GM12878 (cell line): ENCODE measurements at regions not wholly inside any gene's neighbourhood (a gene's known extent, or its start where the extent isn't known, plus 50 kb on each side); places are given as distances from the start of the nearest gene placed in this dataset.

Source experiments
- CBFB ChIP-seq: IDR thresholded peaks from 2 replicates; pipeline ENCODE4 v1.6.1; 2016; ENCODE audit warnings: antibody characterized with exemption, low read depth
- CEBPB ChIP-seq, 2 experiments: fragments of 150-350 bp in 1 of 2; IDR thresholded peaks; 2 replicates each; pipeline ENCODE4 v1.6.1; 2012 to 2014; ENCODE audit warnings: low read depth in 2 of 2, low read length in 2 of 2, borderline replicate concordance in 1 of 2, inconsistent platforms in 1 of 2
- EGR1 ChIP-seq, 2 experiments: IDR thresholded peaks; 1 replicate in 1 of 2; 2 replicates in 1 of 2; pipeline ENCODE4 v1.6.1; 2011 to 2012; ENCODE audit warnings: low read depth in 2 of 2, low read length in 2 of 2, borderline replicate concordance in 1 of 2, mild to moderate bottlenecking in 1 of 2, moderate library complexity in 1 of 2
- FOS ChIP-seq: IDR thresholded peaks from 3 replicates; pipeline ENCODE4 v1.6.1; 2011; ENCODE audit warnings: borderline replicate concordance; ENCODE audit not compliant: insufficient read length; ENCODE audit errors: extremely low read depth
- NFIC ChIP-seq: IDR thresholded peaks from 2 replicates; pipeline ENCODE4 v1.6.1; 2012; ENCODE audit warnings: low read depth, mild to moderate bottlenecking, inconsistent platforms, low read length, moderate library complexity
- PML ChIP-seq: IDR thresholded peaks from 2 replicates; pipeline ENCODE4 v1.6.1; 2012; ENCODE audit warnings: low read length, inconsistent platforms
- POLR2A ChIP-seq: IDR thresholded peaks from 2 replicates; pipeline ENCODE4 v1.6.1; 2011; ENCODE audit warnings: low read depth, mild to moderate bottlenecking, low read length
- RFX5 ChIP-seq: IDR thresholded peaks from 2 replicates; pipeline ENCODE4 v1.6.1; 2011; ENCODE audit warnings: low read depth, low read length, improper control_type of control experiment
- TF ChIP-seq, protein P1 (sequence below), 3 experiments: IDR thresholded peaks in 2 of 3; conservative IDR thresholded peaks in 1 of 3; 2 replicates each; pipeline ENCODE4 v1.5.1; 2011; ENCODE audit warnings: low read depth in 3 of 3, low read length in 3 of 3, mild to moderate bottlenecking in 3 of 3, control low read depth in 2 of 3, moderate library complexity in 2 of 3, inconsistent platforms in 1 of 3, mixed read lengths in 1 of 3; ENCODE audit not compliant: control insufficient read depth in 2 of 3, insufficient read depth in 1 of 3; ENCODE audit errors: extremely low read depth in 1 of 3
- TF ChIP-seq, protein P2 (sequence below): IDR thresholded peaks from 2 replicates; pipeline ENCODE4 v1.6.1; 2012; ENCODE audit warnings: low read depth, low read length, improper control_type of control experiment
- TF ChIP-seq, protein P3 (sequence below): IDR thresholded peaks from 2 replicates; pipeline ENCODE4 v1.6.1; 2012; ENCODE audit warnings: low read depth, low read length, improper control_type of control experiment
- TF ChIP-seq, protein P4 (sequence below): IDR thresholded peaks from 2 replicates; pipeline ENCODE4 v1.6.1; 2011; ENCODE audit warnings: mild to moderate bottlenecking, low read depth, low read length, moderate library complexity; ENCODE audit not compliant: insufficient replicate concordance
- TF ChIP-seq, protein P5 (sequence below): IDR thresholded peaks from 2 replicates; pipeline ENCODE4 v1.6.1; 2012; ENCODE audit warnings: improper control_type of control experiment, low read depth, low read length; ENCODE audit not compliant: insufficient replicate concordance

- TF ChIP-seq, protein P1, sequence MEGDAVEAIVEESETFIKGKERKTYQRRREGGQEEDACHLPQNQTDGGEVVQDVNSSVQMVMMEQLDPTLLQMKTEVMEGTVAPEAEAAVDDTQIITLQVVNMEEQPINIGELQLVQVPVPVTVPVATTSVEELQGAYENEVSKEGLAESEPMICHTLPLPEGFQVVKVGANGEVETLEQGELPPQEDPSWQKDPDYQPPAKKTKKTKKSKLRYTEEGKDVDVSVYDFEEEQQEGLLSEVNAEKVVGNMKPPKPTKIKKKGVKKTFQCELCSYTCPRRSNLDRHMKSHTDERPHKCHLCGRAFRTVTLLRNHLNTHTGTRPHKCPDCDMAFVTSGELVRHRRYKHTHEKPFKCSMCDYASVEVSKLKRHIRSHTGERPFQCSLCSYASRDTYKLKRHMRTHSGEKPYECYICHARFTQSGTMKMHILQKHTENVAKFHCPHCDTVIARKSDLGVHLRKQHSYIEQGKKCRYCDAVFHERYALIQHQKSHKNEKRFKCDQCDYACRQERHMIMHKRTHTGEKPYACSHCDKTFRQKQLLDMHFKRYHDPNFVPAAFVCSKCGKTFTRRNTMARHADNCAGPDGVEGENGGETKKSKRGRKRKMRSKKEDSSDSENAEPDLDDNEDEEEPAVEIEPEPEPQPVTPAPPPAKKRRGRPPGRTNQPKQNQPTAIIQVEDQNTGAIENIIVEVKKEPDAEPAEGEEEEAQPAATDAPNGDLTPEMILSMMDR (IDR thresholded peaks at IDR 0.05 in 2 of 3, conservative IDR thresholded peaks at IDR 0.05 in 1 of 3; ENCODE audit: control insufficient read depth in 2 of 3, extremely low read depth in 1 of 3, insufficient read depth in 1 of 3, low read depth in 3 of 3, low read length in 3 of 3): no peak
- no peak for TF ChIP-seq FOS
- TF ChIP-seq, protein P2, sequence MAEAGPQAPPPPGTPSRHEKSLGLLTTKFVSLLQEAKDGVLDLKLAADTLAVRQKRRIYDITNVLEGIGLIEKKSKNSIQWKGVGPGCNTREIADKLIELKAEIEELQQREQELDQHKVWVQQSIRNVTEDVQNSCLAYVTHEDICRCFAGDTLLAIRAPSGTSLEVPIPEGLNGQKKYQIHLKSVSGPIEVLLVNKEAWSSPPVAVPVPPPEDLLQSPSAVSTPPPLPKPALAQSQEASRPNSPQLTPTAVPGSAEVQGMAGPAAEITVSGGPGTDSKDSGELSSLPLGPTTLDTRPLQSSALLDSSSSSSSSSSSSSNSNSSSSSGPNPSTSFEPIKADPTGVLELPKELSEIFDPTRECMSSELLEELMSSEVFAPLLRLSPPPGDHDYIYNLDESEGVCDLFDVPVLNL: no peak
- TF ChIP-seq CEBPB (IDR thresholded peaks at IDR 0.05; ENCODE audit: borderline replicate concordance in 1 of 2, low read depth in 2 of 2, low read length in 2 of 2): no peak
- TF ChIP-seq, protein P3, sequence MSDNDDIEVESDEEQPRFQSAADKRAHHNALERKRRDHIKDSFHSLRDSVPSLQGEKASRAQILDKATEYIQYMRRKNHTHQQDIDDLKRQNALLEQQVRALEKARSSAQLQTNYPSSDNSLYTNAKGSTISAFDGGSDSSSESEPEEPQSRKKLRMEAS: no peak
- TF ChIP-seq, protein P4, sequence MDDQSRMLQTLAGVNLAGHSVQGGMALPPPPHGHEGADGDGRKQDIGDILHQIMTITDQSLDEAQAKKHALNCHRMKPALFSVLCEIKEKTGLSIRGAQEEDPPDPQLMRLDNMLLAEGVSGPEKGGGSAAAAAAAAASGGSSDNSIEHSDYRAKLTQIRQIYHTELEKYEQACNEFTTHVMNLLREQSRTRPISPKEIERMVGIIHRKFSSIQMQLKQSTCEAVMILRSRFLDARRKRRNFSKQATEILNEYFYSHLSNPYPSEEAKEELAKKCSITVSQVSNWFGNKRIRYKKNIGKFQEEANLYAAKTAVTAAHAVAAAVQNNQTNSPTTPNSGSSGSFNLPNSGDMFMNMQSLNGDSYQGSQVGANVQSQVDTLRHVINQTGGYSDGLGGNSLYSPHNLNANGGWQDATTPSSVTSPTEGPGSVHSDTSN: no peak
- TF ChIP-seq POLR2A: no peak
- TF ChIP-seq CBFB: no peak
- TF ChIP-seq NFIC: peak; percentile 46; the same call in 1 of the 2 replicates
- TF ChIP-seq PML: no peak
- TF ChIP-seq RFX5: no peak
- TF ChIP-seq EGR1 (IDR thresholded peaks at IDR 0.05; ENCODE audit: borderline replicate concordance in 1 of 2, low read depth in 2 of 2, low read length in 2 of 2): no peak
- TF ChIP-seq, protein P5, sequence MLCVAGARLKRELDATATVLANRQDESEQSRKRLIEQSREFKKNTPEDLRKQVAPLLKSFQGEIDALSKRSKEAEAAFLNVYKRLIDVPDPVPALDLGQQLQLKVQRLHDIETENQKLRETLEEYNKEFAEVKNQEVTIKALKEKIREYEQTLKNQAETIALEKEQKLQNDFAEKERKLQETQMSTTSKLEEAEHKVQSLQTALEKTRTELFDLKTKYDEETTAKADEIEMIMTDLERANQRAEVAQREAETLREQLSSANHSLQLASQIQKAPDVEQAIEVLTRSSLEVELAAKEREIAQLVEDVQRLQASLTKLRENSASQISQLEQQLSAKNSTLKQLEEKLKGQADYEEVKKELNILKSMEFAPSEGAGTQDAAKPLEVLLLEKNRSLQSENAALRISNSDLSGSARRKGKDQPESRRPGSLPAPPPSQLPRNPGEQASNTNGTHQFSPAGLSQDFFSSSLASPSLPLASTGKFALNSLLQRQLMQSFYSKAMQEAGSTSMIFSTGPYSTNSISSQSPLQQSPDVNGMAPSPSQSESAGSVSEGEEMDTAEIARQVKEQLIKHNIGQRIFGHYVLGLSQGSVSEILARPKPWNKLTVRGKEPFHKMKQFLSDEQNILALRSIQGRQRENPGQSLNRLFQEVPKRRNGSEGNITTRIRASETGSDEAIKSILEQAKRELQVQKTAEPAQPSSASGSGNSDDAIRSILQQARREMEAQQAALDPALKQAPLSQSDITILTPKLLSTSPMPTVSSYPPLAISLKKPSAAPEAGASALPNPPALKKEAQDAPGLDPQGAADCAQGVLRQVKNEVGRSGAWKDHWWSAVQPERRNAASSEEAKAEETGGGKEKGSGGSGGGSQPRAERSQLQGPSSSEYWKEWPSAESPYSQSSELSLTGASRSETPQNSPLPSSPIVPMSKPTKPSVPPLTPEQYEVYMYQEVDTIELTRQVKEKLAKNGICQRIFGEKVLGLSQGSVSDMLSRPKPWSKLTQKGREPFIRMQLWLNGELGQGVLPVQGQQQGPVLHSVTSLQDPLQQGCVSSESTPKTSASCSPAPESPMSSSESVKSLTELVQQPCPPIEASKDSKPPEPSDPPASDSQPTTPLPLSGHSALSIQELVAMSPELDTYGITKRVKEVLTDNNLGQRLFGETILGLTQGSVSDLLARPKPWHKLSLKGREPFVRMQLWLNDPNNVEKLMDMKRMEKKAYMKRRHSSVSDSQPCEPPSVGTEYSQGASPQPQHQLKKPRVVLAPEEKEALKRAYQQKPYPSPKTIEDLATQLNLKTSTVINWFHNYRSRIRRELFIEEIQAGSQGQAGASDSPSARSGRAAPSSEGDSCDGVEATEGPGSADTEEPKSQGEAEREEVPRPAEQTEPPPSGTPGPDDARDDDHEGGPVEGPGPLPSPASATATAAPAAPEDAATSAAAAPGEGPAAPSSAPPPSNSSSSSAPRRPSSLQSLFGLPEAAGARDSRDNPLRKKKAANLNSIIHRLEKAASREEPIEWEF: no peak
Observed at GRCh38 chr3:72375237-72376076, 472.8 kb downstream of the SHQ1 start.
